Fibroblast of pulmonary artery (primary cell): ENCODE measurements at regions not wholly inside any gene's neighbourhood (a gene's known extent, or its start where the extent isn't known, plus 50 kb on each side); places are given as distances from the start of the nearest gene placed in this dataset.

Source experiments
- DNase-seq: peaks from one replicate; pipeline ENCODE4 v3.0.0-alpha.2; 2010; ENCODE audit warnings: low read depth
- H3K4me3 ChIP-seq: replicated peaks from 2 replicates; pipeline ENCODE4 v1.5.1; 2011; ENCODE audit warnings: low read depth, mild to moderate bottlenecking, control low read depth, low read length, moderate library complexity
- TF ChIP-seq, protein P1 (sequence below): IDR thresholded peaks from 2 replicates; pipeline ENCODE4 v1.5.1; 2011; ENCODE audit warnings: mild to moderate bottlenecking, control low read depth, low read length, inconsistent platforms; ENCODE audit errors: missing control alignments

DNA sequence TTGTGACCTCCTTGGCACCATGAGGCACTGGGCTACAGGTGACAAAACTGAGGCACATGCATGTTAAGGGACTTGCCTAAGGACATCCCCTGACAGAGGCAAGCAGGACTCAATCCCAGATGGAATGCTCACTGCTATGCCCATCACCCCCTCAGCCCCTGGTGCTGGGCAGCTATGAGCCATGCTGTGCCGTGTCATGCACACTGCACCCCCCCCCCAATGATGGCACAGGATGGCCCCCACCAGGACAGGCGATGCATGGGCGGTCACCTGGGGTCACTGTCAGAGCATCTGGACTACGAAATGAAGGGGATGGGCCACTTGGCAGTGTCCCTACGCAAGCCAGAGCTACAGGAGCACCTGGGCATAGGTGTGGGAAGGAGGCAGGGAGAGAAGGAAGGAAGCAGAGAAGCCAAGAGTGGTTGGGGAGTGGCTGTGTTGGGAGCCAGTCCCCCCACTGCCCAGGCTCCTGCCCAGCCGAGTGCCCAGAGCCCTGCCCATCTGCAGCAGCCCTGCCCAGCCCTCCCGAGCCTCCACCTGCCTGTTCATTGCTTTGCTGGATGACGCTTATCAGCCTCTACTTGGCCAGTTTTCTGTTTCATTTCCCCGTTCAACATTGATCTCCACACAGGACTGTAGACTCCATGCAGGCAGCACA, 84.9 kb upstream of the DIO3 start:
- no peak overlapping the region for H3K4me3 ChIP-seq
- no peak for DNase-seq
- TF ChIP-seq, protein P1, sequence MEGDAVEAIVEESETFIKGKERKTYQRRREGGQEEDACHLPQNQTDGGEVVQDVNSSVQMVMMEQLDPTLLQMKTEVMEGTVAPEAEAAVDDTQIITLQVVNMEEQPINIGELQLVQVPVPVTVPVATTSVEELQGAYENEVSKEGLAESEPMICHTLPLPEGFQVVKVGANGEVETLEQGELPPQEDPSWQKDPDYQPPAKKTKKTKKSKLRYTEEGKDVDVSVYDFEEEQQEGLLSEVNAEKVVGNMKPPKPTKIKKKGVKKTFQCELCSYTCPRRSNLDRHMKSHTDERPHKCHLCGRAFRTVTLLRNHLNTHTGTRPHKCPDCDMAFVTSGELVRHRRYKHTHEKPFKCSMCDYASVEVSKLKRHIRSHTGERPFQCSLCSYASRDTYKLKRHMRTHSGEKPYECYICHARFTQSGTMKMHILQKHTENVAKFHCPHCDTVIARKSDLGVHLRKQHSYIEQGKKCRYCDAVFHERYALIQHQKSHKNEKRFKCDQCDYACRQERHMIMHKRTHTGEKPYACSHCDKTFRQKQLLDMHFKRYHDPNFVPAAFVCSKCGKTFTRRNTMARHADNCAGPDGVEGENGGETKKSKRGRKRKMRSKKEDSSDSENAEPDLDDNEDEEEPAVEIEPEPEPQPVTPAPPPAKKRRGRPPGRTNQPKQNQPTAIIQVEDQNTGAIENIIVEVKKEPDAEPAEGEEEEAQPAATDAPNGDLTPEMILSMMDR = no peak

DNA sequence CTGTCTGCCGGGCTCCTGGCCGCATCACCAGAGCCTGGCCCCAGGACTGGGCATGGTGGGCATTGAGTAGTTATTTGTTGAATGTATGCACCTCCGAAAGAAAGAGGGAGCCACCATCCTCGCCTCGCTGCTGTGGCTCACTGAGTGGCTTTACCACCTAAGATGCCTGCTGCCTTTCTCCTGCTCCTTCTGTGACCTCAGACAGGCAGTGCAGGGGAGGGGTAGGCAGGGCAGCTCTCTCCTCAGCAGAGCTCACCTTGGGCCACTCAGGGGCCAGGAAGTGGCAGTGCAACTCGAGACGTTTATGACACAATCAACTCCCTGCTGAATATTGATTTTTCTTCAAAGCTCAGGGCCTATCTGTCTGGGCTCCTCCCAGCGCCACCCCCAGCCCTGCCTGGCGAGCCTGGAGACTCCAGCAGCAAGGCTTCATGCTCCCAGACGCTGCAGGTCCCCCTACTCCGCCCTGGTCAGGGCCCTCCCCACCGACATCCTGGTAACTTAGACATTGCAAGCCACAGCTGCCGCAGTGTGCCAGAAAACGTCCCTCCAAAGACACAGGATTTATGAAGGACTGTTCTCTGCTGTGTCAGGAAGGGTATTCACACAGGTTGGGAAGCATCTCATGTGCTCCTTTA, 84.3 kb upstream of the DIO3 start:
- H3K4me3 ChIP-seq = no peak overlapping the region
- TF ChIP-seq, protein P1 = no peak
- DNase-seq = no peak

DNA sequence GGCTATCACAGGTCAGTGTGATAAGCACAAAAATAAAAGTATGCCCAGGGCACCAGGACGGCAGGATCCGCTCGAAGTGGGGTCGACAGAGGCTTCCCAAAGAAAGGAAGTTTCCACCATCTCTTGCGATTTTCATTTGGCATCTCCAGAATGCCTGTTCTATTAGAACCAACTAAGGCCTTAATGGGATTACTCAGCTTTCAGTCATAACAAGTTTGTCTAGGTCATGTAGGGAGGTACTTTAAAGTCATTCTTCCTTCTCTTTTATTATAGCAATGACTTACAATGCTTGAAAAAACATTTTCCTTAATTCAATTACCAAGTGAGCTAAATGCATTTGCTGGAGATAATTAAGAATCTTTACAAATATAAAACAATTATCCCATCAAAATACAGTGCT, 83.6 kb upstream of the DIO3 start:
- TF ChIP-seq, protein P1 = no peak
- H3K4me3 ChIP-seq = no peak overlapping the region
- no peak for DNase-seq

DNA sequence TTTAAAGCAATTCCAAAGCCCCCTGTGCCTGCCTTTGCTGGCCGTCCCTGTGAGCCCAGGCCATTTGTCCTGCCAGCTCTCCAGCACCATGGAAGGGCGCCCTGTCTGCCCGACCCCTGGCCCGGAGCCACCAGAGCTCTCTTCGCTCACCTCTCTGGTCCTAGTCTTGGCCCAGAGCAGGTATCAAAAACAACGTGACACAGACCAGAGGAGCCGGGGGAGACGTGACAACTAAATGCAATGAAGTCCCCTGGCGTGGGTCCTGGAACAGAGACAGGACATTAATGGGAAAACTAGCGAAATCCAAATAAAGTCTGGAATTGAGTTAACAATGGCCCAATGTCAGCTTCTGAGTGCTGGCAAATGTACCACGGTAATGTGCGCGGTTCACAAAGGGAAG, 83.2 kb upstream of the DIO3 start:
- DNase-seq = no peak
- TF ChIP-seq, protein P1 = no peak
- no peak overlapping the region for H3K4me3 ChIP-seq

DNA sequence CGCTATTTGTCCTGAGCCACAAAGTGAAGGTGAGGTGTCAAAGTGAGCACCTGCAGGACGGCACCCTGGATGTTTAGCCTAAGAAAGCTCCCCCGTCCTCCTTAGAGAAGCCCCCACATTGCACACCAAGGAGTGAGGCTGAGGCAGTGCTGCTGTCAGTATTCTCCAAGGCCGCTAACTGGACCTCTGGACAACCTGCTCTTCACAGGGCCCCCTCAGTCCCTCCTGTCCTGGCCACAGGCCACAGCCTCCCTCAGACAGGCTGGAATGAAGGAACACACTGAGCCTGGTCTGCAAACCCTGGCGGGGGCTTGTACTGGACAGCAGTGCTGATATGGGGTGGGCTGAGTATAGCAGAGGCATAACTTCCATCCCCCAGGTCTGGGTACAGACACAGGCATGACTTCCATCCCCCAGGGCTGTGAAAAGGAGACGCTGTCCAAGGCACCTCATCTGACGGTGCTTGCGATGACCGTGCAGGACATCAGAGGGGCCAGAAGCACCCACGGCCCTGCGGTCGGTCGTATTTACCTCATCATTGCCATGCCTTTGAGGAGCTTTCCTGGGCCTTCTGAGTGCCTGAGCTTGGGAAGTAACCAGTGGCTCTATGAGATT, 82.4 kb upstream of the DIO3 start:
- no peak overlapping the region for H3K4me3 ChIP-seq
- TF ChIP-seq, protein P1 = no peak
- DNase-seq = no peak

DNA sequence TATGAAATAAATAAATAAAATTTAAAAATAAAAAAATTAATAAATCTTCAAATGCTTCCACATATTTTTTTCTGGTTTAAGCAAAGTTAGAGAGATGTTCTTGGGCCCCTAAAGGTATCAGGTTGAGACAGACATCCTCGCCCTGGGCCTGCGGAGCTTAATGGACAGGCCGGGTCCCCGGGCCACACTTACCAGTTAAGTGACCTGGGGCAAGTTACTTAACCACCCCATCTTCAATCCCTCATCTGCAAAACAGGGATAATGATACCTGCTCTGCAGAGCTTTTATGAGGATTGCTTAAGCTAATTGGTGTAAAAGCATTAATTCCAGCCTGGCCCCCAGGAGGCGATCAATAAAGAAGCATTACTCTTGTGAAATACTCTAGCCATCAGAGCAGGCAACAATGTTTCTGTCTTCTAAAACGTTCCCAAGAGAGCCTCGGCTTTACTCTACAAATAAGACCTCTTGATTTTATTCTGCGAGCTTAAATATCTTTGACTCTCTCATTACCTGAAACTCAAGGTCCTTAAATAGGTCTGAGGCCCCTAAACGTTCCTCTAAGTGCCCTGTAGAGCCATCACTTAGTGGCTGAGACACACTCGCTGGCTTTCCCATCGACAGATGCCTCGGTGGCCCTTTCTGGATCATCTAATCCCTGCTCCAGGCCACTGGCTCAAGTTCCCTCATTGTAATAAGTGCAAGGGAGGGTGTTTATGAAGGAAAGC, 81.1 kb upstream of the DIO3 start:
- TF ChIP-seq, protein P1 = no peak
- no peak for DNase-seq
- H3K4me3 ChIP-seq = no peak overlapping the region
